ENCODE measurements at regions not wholly inside any gene's neighbourhood (a gene's known extent, or its start where the extent isn't known, plus 50 kb on each side); places are given as distances from the start of the nearest gene placed in this dataset.
A peak's percentile ranks its signal among the peaks of the same experiment; 100 is the strongest.

DNA sequence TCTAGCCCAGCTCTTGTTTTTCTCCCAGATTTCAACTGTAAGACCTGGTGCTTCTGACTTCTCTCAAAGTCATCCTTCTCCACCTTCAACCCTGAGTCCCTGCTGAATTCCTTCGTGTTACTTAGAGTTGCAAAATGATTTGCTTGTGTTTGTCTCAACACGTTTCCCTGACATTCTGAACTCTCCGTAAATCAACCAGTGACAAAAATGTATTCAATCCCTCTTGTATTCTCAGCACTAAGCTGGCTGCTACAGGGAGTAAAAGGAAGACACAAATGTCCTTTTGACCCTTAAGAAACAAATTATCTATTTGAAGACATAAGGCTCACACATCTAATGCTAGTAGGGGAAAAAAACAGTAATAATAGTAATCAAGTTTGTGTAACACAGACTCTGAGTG lies 514.0 kb upstream of the TMPO start:
- Histone ChIP-seq H4K20me1 (ENCODE audit: insufficient read depth, low read length) (no peaks in the 10 kb centered on the region), H3K27ac (ENCODE audit: low read length) (no peak overlapping the region)
- DNase-seq: no peak

DNA sequence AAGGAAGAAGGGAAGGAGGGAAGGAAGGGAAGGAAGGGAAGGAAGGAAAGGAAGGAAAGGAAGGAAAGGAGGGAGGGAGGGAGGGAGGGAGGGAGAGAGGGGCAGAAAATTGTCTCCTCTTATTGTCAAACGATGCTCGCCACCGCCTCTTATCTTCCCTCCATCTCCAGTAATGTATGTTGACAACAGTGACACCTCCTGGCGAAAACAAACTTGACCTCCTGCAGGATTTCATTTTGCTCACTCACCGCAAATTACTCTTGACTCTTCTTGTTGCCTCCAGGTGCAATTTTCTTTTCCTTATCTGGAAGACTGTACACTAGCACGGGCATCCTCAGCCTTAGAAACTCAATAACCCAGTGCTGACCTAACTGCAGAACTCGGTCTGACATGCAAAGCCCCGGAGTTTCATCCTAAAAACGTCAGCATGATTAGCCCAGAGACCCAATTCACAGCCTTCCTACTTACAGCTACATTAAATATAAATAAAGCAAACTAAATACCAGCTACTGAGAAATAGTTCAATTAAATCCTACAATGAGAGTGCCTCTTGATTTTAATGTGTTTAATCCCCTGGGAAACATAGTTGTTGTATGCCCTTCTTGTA lies 512.4 kb upstream of the TMPO start:
- no peaks in the 10 kb centered on the region for H3K9me2 ChIP-seq (replicated peaks; ENCODE audit: insufficient read depth, low read length)
- peak overlapping the region; percentile 16; the same call in 1 of the 2 replicates for H2AFZ ChIP-seq (ENCODE audit: low read length)
- H3K9ac ChIP-seq (ENCODE audit: low read length): no peak overlapping the region
- H3K27ac ChIP-seq (ENCODE audit: low read length): no peak overlapping the region
- H3K27me3 ChIP-seq (replicated peaks; ENCODE audit: insufficient read depth, low read length): no peaks in the 10 kb centered on the region
- no peaks in the 10 kb centered on the region for H3K9me3 ChIP-seq (replicated peaks; ENCODE audit: insufficient read depth, low read length)
- no peaks in the 10 kb centered on the region for H3K79me2 ChIP-seq (ENCODE audit: low read length)
- H4K20me1 ChIP-seq (ENCODE audit: insufficient read depth, low read length): no peaks in the 10 kb centered on the region
- H3K36me3 ChIP-seq (replicated peaks; ENCODE audit: insufficient read depth, low read length): no peaks in the 10 kb centered on the region
- peak overlapping the region; percentile 18; the same call in 1 of the 2 replicates for H3K4me2 ChIP-seq (ENCODE audit: low read depth, low read length)
- H3K4me3 ChIP-seq (ENCODE audit: low read length): no peak overlapping the region
- TF ChIP-seq EZH2phosphoT487 (IDR thresholded peaks at IDR 0.05; ENCODE audit: low read length): no peak
- TF ChIP-seq, protein P1, sequence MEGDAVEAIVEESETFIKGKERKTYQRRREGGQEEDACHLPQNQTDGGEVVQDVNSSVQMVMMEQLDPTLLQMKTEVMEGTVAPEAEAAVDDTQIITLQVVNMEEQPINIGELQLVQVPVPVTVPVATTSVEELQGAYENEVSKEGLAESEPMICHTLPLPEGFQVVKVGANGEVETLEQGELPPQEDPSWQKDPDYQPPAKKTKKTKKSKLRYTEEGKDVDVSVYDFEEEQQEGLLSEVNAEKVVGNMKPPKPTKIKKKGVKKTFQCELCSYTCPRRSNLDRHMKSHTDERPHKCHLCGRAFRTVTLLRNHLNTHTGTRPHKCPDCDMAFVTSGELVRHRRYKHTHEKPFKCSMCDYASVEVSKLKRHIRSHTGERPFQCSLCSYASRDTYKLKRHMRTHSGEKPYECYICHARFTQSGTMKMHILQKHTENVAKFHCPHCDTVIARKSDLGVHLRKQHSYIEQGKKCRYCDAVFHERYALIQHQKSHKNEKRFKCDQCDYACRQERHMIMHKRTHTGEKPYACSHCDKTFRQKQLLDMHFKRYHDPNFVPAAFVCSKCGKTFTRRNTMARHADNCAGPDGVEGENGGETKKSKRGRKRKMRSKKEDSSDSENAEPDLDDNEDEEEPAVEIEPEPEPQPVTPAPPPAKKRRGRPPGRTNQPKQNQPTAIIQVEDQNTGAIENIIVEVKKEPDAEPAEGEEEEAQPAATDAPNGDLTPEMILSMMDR (IDR thresholded peaks at IDR 0.05; ENCODE audit: low read length): peak; percentile 57
- no peaks in the 10 kb centered on the region for H3F3A ChIP-seq (ENCODE audit: insufficient read depth, low read length)
- no peaks in the 10 kb centered on the region for H3K4me1 ChIP-seq (ENCODE audit: low read length)
- peak; percentile 72 for DNase-seq

More for the DNA sequence above, 514.0 kb upstream of the TMPO start:
- Histone ChIP-seq H3K9me3 (replicated peaks; ENCODE audit: insufficient read depth, low read length) (no peaks in the 10 kb centered on the region), H3K9me2 (replicated peaks; ENCODE audit: insufficient read depth, low read length) (no peaks in the 10 kb centered on the region), H3K4me3 (ENCODE audit: low read length) (no peak overlapping the region), H3K9ac (ENCODE audit: low read length) (no peak overlapping the region), H3K27me3 (replicated peaks; ENCODE audit: insufficient read depth, low read length) (no peaks in the 10 kb centered on the region), H3K4me1 (ENCODE audit: low read length) (no peaks in the 10 kb centered on the region), H3K36me3 (replicated peaks; ENCODE audit: insufficient read depth, low read length) (no peaks in the 10 kb centered on the region), H3F3A (ENCODE audit: insufficient read depth, low read length) (no peaks in the 10 kb centered on the region), H3K4me2 (ENCODE audit: low read depth, low read length) (no peak overlapping the region), H2AFZ (ENCODE audit: low read length) (no peak overlapping the region), H3K79me2 (ENCODE audit: low read length) (no peaks in the 10 kb centered on the region)
- TF ChIP-seq EZH2phosphoT487 (IDR thresholded peaks at IDR 0.05; ENCODE audit: low read length): no peak
- TF ChIP-seq EZH2 (optimal IDR thresholded peaks at IDR 0.05; ENCODE audit: low read depth, low read length): no peak
- TF ChIP-seq, protein P1 (IDR thresholded peaks at IDR 0.05; ENCODE audit: low read length): no peak

DNA sequence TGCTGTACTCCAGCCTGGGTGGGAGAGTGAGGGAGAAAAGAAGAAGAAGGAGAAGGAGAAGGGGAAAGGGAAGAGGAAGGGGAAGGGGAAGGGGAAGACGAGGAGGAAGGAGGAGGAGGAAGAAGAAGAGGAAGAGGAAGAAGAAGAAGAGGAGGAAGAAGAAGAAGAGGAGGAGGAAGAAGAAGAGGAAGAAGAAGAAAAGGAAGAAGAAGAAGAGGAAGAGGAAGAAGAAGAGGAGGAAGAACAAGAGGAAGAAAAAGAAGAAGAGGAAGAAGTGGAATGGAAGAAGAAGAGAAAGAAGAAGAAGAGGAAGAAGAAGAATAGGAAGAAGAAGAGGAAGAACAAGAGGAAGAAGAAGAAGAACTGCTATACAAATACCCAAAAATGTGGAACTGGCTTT lies 507.4 kb upstream of the TMPO start:
- Histone ChIP-seq H3K9ac (ENCODE audit: low read length) (no peak overlapping the region), H3K9me2 (replicated peaks; ENCODE audit: insufficient read depth, low read length) (no peaks in the 10 kb centered on the region), H3K27me3 (replicated peaks; ENCODE audit: insufficient read depth, low read length) (no peaks in the 10 kb centered on the region), H3K36me3 (replicated peaks; ENCODE audit: insufficient read depth, low read length) (no peaks in the 10 kb centered on the region), H3K79me2 (ENCODE audit: low read length) (no peaks in the 10 kb centered on the region), H3K9me3 (replicated peaks; ENCODE audit: insufficient read depth, low read length) (no peaks in the 10 kb centered on the region), H3K4me3 (ENCODE audit: low read length) (no peak overlapping the region), H3K27ac (ENCODE audit: low read length) (no peak overlapping the region), H2AFZ (ENCODE audit: low read length) (no peak overlapping the region), H4K20me1 (ENCODE audit: insufficient read depth, low read length) (no peaks in the 10 kb centered on the region), H3K4me2 (ENCODE audit: low read depth, low read length) (no peak overlapping the region), H3K4me1 (ENCODE audit: low read length) (no peaks in the 10 kb centered on the region), H3F3A (ENCODE audit: insufficient read depth, low read length) (no peaks in the 10 kb centered on the region)
- DNase-seq: no peak
- TF ChIP-seq EZH2 (optimal IDR thresholded peaks at IDR 0.05; ENCODE audit: low read depth, low read length) (no peak), EZH2phosphoT487 (IDR thresholded peaks at IDR 0.05; ENCODE audit: low read length) (no peak)
- TF ChIP-seq, protein P1 (IDR thresholded peaks at IDR 0.05; ENCODE audit: low read length): no peak
